ENCODE measurements at regions not wholly inside any gene's neighbourhood (a gene's known extent, or its start where the extent isn't known, plus 50 kb on each side); places are given as distances from the start of the nearest gene placed in this dataset.

DNA sequence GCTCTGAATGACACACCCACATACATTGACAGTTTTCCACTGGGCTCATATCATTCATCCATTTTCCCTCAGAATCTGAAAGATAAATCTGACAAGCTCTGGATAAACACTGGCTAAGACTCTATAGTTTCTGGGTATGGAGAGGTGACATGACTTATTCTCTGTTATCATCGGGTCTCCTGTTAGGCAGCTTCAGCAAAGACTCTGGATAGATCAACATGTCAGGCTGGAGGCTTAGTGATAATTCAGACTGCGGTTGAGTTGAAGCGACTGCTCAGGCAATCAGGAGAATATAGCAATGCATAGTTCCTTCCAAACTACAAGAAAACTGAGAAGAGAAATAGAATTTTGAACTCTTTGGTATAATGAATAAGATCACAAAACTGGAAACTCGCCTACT lies 394.6 kb downstream of the CBLN4 start:
- DNase-seq (ENCODE audit: low read depth): no peak
- TF ChIP-seq, protein P1, sequence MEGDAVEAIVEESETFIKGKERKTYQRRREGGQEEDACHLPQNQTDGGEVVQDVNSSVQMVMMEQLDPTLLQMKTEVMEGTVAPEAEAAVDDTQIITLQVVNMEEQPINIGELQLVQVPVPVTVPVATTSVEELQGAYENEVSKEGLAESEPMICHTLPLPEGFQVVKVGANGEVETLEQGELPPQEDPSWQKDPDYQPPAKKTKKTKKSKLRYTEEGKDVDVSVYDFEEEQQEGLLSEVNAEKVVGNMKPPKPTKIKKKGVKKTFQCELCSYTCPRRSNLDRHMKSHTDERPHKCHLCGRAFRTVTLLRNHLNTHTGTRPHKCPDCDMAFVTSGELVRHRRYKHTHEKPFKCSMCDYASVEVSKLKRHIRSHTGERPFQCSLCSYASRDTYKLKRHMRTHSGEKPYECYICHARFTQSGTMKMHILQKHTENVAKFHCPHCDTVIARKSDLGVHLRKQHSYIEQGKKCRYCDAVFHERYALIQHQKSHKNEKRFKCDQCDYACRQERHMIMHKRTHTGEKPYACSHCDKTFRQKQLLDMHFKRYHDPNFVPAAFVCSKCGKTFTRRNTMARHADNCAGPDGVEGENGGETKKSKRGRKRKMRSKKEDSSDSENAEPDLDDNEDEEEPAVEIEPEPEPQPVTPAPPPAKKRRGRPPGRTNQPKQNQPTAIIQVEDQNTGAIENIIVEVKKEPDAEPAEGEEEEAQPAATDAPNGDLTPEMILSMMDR (IDR thresholded peaks at IDR 0.05; ENCODE audit: low read length, missing control alignments): no peak
- H3K4me3 ChIP-seq (replicated peaks; ENCODE audit: low read depth, low read length): no peak overlapping the region

- no peak for DNase-seq (ENCODE audit: low read depth)
- H3K4me3 ChIP-seq (replicated peaks; ENCODE audit: low read depth, low read length): no peak overlapping the region
- TF ChIP-seq, protein P1 (IDR thresholded peaks at IDR 0.05; ENCODE audit: low read length, missing control alignments): no peak
Observed at GRCh38 chr20:55605594-55605993, 399.7 kb downstream of the CBLN4 start.

- DNase-seq (ENCODE audit: low read depth): no peak
- H3K4me3 ChIP-seq (replicated peaks; ENCODE audit: low read depth, low read length): no peak overlapping the region
- TF ChIP-seq, protein P1 (IDR thresholded peaks at IDR 0.05; ENCODE audit: low read length, missing control alignments): no peak
Observed at GRCh38 chr20:55597526-55597925, 407.8 kb downstream of the CBLN4 start.

DNA sequence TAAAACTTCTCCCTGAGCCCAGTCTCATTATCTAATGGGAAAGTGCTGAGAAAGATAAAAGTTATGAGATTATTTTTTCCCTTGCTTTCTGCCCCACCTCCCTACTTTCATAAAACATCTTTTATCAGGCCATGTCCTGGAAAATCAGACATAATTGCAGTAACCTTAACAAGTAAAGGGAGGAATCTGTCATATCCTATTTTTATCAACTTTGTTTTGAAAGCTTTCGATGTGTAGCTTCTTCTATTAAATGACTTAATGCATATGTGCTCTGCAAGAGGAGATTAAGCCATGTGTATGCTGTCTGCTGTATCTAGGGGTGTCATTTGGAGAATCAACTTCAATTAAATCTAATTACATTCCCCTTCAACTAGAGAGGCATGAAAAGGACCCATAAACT lies 408.9 kb downstream of the CBLN4 start:
- no peak overlapping the region for H3K4me3 ChIP-seq (replicated peaks; ENCODE audit: low read depth, low read length)
- DNase-seq (ENCODE audit: low read depth): no peak
- TF ChIP-seq, protein P1 (IDR thresholded peaks at IDR 0.05; ENCODE audit: low read length, missing control alignments): no peak

DNA sequence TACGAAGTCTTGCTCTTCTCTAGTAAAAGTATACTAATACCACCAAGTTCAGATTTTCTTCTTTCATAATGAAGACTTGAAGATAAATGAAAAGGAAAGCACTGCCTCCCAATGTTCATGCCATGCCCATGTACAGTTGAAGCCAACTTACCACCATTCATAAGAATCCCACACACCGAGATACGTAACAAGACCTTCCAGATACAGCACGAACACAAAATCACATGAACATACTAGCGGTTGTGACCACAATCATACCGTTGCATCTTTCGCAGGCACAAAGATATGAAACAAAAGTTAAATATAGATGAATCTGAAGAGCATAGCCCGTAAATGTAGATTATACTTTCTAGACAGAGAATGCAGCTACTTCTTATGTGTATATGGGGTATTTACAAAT lies 412.5 kb downstream of the CBLN4 start:
- H3K4me3 ChIP-seq (replicated peaks; ENCODE audit: low read depth, low read length): no peak overlapping the region

GRCh38 chr20:55586610-55587009 lies 418.7 kb downstream of the CBLN4 start:
- TF ChIP-seq, protein P1 (IDR thresholded peaks at IDR 0.05; ENCODE audit: low read length, missing control alignments): no peak
- no peak for DNase-seq (ENCODE audit: low read depth)

More for the DNA sequence above, 412.5 kb downstream of the CBLN4 start:
- TF ChIP-seq, protein P1 (IDR thresholded peaks at IDR 0.05; ENCODE audit: low read length, missing control alignments): no peak
- DNase-seq (ENCODE audit: low read depth): no peak

DNA sequence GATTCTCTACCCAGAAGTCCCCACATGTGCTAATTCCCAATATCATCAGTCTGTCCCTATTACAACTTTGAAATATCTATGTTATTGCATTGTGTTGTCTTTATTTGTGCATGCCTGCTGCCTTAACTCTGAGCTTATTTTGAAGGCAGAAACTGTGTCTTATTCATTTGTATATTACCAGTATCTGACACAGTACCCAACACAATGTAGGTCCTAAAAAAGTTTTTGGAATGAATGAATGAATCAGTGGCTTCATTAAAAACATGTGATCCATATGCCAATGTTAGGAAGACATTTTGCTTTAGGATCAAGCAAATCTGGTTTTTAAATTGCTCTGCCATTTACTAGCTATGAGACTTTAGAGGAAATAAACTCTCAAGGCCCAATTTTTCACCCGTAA lies 420.4 kb downstream of the CBLN4 start:
- TF ChIP-seq, protein P1 (IDR thresholded peaks at IDR 0.05; ENCODE audit: low read length, missing control alignments): no peak
- H3K4me3 ChIP-seq (replicated peaks; ENCODE audit: low read depth, low read length): no peak overlapping the region
- no peak for DNase-seq (ENCODE audit: low read depth)

More at GRCh38 chr20:55586610-55587009, 418.7 kb downstream of the CBLN4 start:
- no peak overlapping the region for H3K4me3 ChIP-seq (replicated peaks; ENCODE audit: low read depth, low read length)
